CD4-positive, alpha-beta T cell treated with Interleukin-6 at 100 ng/mL for 8 hours (primary cell): ENCODE measurements at regions not wholly inside any gene's neighbourhood (a gene's known extent, or its start where the extent isn't known, plus 50 kb on each side); places are given as distances from the start of the nearest gene placed in this dataset.
"Not testable (repeated sequence)": the region's sequence is repeated elsewhere in the genome, so short reads cannot be mapped to it uniquely, and the experiment has no call there.

Experiments used
- DNase-seq: peaks from one replicate; pipeline ENCODE4 v3.0.0-alpha.2; 2020; ENCODE audit warnings: mixed read lengths, low spot score

GRCh38 chr1:235059221-235059620 lies 69.4 kb downstream of the TOMM20 start:
- no peak for DNase-seq

GRCh38 chr1:235058695-235059094 lies 69.9 kb downstream of the TOMM20 start:
- no peak for DNase-seq

- DNase-seq: no peak
Observed at GRCh38 chr1:235057385-235058306, 71.0 kb downstream of the TOMM20 start.

- DNase-seq: no peak
Observed at GRCh38 chr1:235056937-235057336, 71.7 kb downstream of the TOMM20 start.

- DNase-seq: no peak
Observed at GRCh38 chr1:235054936-235055335, 73.7 kb downstream of the TOMM20 start.

GRCh38 chr1:235054466-235054865 lies 74.2 kb downstream of the TOMM20 start:
- DNase-seq: no peak

- DNase-seq: no peak
Observed at GRCh38 chr1:235052067-235053008, 76.3 kb downstream of the TOMM20 start.

- DNase-seq: no peak
Observed at GRCh38 chr1:235051521-235051920, 77.1 kb downstream of the TOMM20 start.

GRCh38 chr1:235050911-235051360 lies 77.7 kb downstream of the TOMM20 start:
- no peak for DNase-seq

- not testable (repeated sequence) for DNase-seq
Observed at GRCh38 chr1:235049716-235050378, 78.8 kb downstream of the TOMM20 start.

- DNase-seq: no peak
Observed at GRCh38 chr1:235049217-235049616, 79.4 kb downstream of the TOMM20 start.

GRCh38 chr1:235047331-235047871 lies 81.2 kb downstream of the TOMM20 start:
- no peak for DNase-seq

GRCh38 chr1:235045921-235046601 lies 82.6 kb downstream of the TOMM20 start:
- DNase-seq: no peak

GRCh38 chr1:235045034-235045690 lies 83.5 kb downstream of the TOMM20 start:
- DNase-seq: no peak

GRCh38 chr1:235043234-235043633 lies 85.4 kb downstream of the TOMM20 start:
- DNase-seq: no peak

GRCh38 chr1:235038701-235039100 lies 89.9 kb downstream of the TOMM20 start:
- no peak for DNase-seq

GRCh38 chr1:235035928-235036327 lies 92.7 kb downstream of the TOMM20 start:
- DNase-seq: no peak

GRCh38 chr1:235030919-235031596 lies 97.6 kb downstream of the TOMM20 start:
- no peak for DNase-seq

- no peak for DNase-seq
Observed at GRCh38 chr1:235027862-235028250, 100.8 kb downstream of the TOMM20 start.
